ENCODE measurements at regions not wholly inside any gene's neighbourhood (a gene's known extent, or its start where the extent isn't known, plus 50 kb on each side); places are given as distances from the start of the nearest gene placed in this dataset.

- H3K27me3 ChIP-seq (ENCODE audit: insufficient read depth): no peaks in the 10 kb centered on the region
- H3K4me1 ChIP-seq (ENCODE audit: insufficient read depth): no peaks in the 10 kb centered on the region
- Mint-ChIP-seq H3K9me3 (no peaks in the 10 kb centered on the region), H3K4me3 (no peak overlapping the region), H3K27me3 (ENCODE audit: insufficient read depth, low read depth, poor library complexity) (no peaks in the 10 kb centered on the region), H3K4me1 (no peaks in the 10 kb centered on the region), H3K27ac (no peak overlapping the region), H3K36me3 (ENCODE audit: low read depth) (no peaks in the 10 kb centered on the region)
- H3K4me2 ChIP-seq: no peak overlapping the region
- TF ChIP-seq EZH2 (IDR thresholded peaks at IDR 0.05; ENCODE audit: low read depth, unreplicated experiment) (no peak), ZNF114 (CRISPR knock-in tag; IDR thresholded peaks at IDR 0.05) (no peak), POLR2AphosphoS5 (IDR thresholded peaks at IDR 0.05; ENCODE audit: low read depth) (no peak), CTCF (conservative IDR thresholded peaks at IDR 0.05; ENCODE audit: low read depth in 2 of 2) (no peak)
- no peak overlapping the region for H3K27ac ChIP-seq (ENCODE audit: low read depth)
- no peak for ATAC-seq
- DNase-seq (ENCODE audit: low spot score): no peak
- H3F3A ChIP-seq (replicated peaks; ENCODE audit: low read depth): no peaks in the 10 kb centered on the region
- H2AFZ ChIP-seq: no peak overlapping the region
- H4K20me1 ChIP-seq (replicated peaks; ENCODE audit: insufficient read depth): no peaks in the 10 kb centered on the region
- no peaks in the 10 kb centered on the region for H3K79me2 ChIP-seq (replicated peaks; ENCODE audit: insufficient read depth)
- no peaks in the 10 kb centered on the region for H3K36me3 ChIP-seq (ENCODE audit: insufficient read depth)
- H3K9me2 ChIP-seq (ENCODE audit: insufficient read depth): peaks cover 5% of the 10 kb centered on the region; the same call in 1 of the 2 replicates
- H3K4me3 ChIP-seq: no peak overlapping the region
Measured at GRCh38 chr14:40265096-40265495, 832.9 kb upstream of the FBXO33 start.

GRCh38 chr14:40252817-40253447 is 820.7 kb upstream of the FBXO33 start:
- peak; percentile 64 for DNase-seq (ENCODE audit: low spot score)
- no peak overlapping the region for H3K4me3 ChIP-seq
- H3K9me2 ChIP-seq (ENCODE audit: insufficient read depth): no peaks in the 10 kb centered on the region
- H3K27me3 ChIP-seq (ENCODE audit: insufficient read depth): no peaks in the 10 kb centered on the region
- H3K4me1 ChIP-seq (ENCODE audit: insufficient read depth): no peaks in the 10 kb centered on the region
- no peak overlapping the region for H3K4me2 ChIP-seq
- H3K27me3 Mint-ChIP-seq (ENCODE audit: insufficient read depth, low read depth, poor library complexity): no peaks in the 10 kb centered on the region
- peak; percentile 71 for ATAC-seq
- no peak overlapping the region for H3K27ac ChIP-seq (ENCODE audit: low read depth)
- H3K36me3 Mint-ChIP-seq (ENCODE audit: low read depth): no peaks in the 10 kb centered on the region
- no peaks in the 10 kb centered on the region for H3K9me3 Mint-ChIP-seq
- H3K27ac Mint-ChIP-seq: no peak overlapping the region
- no peaks in the 10 kb centered on the region for H4K20me1 ChIP-seq (replicated peaks; ENCODE audit: insufficient read depth)
- no peaks in the 10 kb centered on the region for H3F3A ChIP-seq (replicated peaks; ENCODE audit: low read depth)
- no peak overlapping the region for H2AFZ ChIP-seq
- no peak overlapping the region for H3K4me3 Mint-ChIP-seq
- no peaks in the 10 kb centered on the region for H3K79me2 ChIP-seq (replicated peaks; ENCODE audit: insufficient read depth)
- H3K4me1 Mint-ChIP-seq: no peaks in the 10 kb centered on the region
- no peaks in the 10 kb centered on the region for H3K36me3 ChIP-seq (ENCODE audit: insufficient read depth)
- TF ChIP-seq REST (IDR thresholded peaks at IDR 0.05; ENCODE audit: unreplicated experiment) (no peak), CTCF (conservative IDR thresholded peaks at IDR 0.05; ENCODE audit: low read depth in 2 of 2) (peak; percentile 71 to 74), ZNF114 (CRISPR knock-in tag; IDR thresholded peaks at IDR 0.05) (no peak), POLR2AphosphoS5 (IDR thresholded peaks at IDR 0.05; ENCODE audit: low read depth) (no peak), ZNF462 (CRISPR knock-in tag; IDR thresholded peaks at IDR 0.05) (no peak)

Measured in GM23338 (cell line).